LNCAP (cell line): ENCODE measurements at regions not wholly inside any gene's neighbourhood (a gene's known extent, or its start where the extent isn't known, plus 50 kb on each side); places are given as distances from the start of the nearest gene placed in this dataset.

ENCODE experiments used
- TF ChIP-seq, protein P1 (sequence below): fragments of 450-650 bp; IDR thresholded peaks from 2 replicates; pipeline ENCODE4 v1.5.1; 2017; ENCODE audit warnings: mild to moderate bottlenecking

DNA sequence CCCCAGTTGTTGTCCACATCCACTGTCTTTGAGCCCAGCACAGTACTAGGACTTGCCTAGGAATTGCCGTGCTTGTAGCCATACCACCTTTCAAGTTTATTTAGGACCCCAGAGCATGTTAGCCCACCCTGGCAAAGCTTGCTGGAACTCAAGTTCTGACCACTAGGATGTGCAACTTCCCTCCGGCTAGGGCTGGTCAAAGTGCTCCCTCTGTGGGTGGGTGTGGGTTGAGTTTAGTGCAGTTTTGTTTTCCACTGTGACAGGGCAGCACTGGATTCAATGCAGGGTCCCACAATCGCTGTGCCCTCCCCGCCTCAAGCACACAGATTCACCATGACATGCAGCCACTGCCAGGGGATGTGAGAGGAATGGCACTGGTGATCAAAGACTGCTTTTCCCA lies 96.0 kb downstream of the RASGEF1B start:
- TF ChIP-seq, protein P1, sequence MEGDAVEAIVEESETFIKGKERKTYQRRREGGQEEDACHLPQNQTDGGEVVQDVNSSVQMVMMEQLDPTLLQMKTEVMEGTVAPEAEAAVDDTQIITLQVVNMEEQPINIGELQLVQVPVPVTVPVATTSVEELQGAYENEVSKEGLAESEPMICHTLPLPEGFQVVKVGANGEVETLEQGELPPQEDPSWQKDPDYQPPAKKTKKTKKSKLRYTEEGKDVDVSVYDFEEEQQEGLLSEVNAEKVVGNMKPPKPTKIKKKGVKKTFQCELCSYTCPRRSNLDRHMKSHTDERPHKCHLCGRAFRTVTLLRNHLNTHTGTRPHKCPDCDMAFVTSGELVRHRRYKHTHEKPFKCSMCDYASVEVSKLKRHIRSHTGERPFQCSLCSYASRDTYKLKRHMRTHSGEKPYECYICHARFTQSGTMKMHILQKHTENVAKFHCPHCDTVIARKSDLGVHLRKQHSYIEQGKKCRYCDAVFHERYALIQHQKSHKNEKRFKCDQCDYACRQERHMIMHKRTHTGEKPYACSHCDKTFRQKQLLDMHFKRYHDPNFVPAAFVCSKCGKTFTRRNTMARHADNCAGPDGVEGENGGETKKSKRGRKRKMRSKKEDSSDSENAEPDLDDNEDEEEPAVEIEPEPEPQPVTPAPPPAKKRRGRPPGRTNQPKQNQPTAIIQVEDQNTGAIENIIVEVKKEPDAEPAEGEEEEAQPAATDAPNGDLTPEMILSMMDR, result no peak; the same call in 1 of the 2 replicates

DNA sequence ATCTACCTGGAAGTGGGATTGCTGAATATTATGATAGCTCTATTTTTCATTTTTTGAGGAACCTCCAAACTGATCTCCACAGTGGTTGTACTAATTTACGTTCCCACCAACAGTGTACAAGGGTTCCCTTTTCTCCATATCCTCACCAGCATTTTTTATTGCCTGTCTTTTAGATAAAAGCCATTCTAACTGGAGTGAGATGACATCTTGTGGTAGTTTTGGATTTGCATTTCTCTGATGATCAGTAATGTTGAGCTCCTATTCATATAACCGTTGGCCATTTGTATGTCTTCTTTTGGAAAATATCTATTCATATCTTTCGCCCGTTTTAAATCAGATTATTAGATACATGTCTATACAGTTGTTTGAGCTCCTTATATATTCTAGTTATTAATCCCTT lies 101.8 kb downstream of the RASGEF1B start:
- TF ChIP-seq, protein P1, result peak; percentile 36; the same call in 1 of the 2 replicates

- TF ChIP-seq, protein P1, result no peak
These were observed 104.9 kb downstream of the RASGEF1B start for GRCh38 chr4:81366779-81367178.

DNA sequence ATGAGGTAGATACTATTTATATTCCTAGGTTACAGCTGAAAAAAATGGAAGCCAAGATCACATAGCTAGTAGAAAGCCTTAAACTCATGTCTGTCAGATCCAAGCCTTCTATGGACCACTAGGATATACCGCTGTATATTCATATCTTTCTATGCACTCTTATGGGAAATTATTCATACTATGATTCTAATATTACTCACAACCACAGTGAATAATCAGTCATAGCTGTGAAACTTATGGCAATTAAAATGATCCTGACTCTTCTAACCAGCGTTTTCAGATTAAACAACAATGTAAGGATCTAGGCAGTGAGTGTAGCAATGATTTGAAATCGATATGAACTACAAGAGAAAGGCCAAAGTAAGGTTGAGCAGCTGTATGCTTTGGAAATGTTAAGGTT lies 111.0 kb downstream of the RASGEF1B start:
- TF ChIP-seq, protein P1, result no peak

GRCh38 chr4:81359207-81359606 lies 112.5 kb downstream of the RASGEF1B start:
- TF ChIP-seq, protein P1, result no peak

GRCh38 chr4:81358154-81358553 lies 113.6 kb downstream of the RASGEF1B start:
- TF ChIP-seq, protein P1, result no peak

DNA sequence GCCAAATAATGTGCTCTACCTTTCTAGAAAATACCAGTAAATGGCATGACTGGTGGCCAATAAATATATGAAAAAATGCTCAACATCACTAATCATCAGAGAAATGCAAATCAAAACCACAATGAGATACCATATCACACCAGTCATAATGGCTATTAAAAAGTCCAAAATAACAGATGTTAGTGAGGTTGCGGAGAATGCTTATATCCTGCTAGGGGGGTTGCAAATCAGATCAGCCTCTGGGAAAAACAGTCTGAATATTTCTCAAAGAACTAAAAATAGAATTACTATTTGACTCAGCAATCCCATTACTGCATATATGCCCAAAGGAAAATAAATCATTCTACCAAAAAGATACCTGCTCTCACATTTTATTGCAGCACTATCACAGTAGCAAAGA lies 115.1 kb downstream of the RASGEF1B start:
- TF ChIP-seq, protein P1, result no peak

DNA sequence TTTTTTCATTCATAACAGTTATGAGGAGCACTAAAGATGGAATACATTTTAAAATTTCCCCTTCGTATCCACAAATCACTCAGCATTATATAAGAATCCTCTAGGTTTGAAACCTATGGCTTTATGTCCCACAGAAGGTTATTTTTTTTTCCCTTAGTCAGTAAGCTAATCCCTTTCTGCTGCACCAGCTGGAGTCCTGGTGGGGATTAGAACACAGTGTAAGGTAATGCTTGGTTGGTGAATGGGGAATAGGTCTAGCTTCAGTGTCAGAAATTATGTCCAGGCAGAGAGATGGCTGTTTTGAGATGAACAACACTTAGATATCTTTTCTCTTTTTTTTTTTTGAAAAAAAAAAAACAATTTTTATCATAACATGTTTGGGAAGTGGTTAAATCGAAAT lies 116.6 kb downstream of the RASGEF1B start:
- TF ChIP-seq, protein P1, result no peak
